H9 (cell line): ENCODE measurements at regions not wholly inside any gene's neighbourhood (a gene's known extent, or its start where the extent isn't known, plus 50 kb on each side); places are given as distances from the start of the nearest gene placed in this dataset.

Experiments used
- DNase-seq: peaks from one replicate; pipeline ENCODE4 v3.0.0-alpha.2; 2017
- H2AFZ ChIP-seq: one replicate; pipeline ENCODE4 v1.6.1; 2013; ENCODE audit warnings: mild to moderate bottlenecking, low read length, control low read depth, moderate library complexity
- H2AK5ac ChIP-seq: 2 replicates; pipeline ENCODE4 v1.6.1; 2013; ENCODE audit warnings: low read length, control low read depth, mixed read lengths; ENCODE audit not compliant: insufficient read length
- H2BK120ac ChIP-seq: one replicate; pipeline ENCODE4 v1.6.1; 2013; ENCODE audit warnings: low read depth, mild to moderate bottlenecking, low read length, control low read depth, inconsistent platforms; ENCODE audit not compliant: poor library complexity, severe bottlenecking
- H2BK12ac ChIP-seq: 2 replicates; pipeline ENCODE4 v1.6.1; 2013; ENCODE audit warnings: low read length, control low read depth, mixed read lengths, low read depth; ENCODE audit not compliant: insufficient read length
- H2BK15ac ChIP-seq: 2 replicates; pipeline ENCODE4 v1.6.1; 2013; ENCODE audit warnings: low read depth, low read length, control low read depth
- H2BK20ac ChIP-seq: one replicate; pipeline ENCODE4 v1.6.1; 2013; ENCODE audit warnings: low read depth, mild to moderate bottlenecking, low read length, control low read depth, inconsistent platforms; ENCODE audit not compliant: poor library complexity, severe bottlenecking
- H2BK5ac ChIP-seq: 2 replicates; pipeline ENCODE4 v1.6.1; 2013; ENCODE audit warnings: low read length, control low read depth, mixed read lengths; ENCODE audit not compliant: insufficient read length
- H3K14ac ChIP-seq: 2 replicates; pipeline ENCODE4 v1.6.1; 2013; ENCODE audit warnings: low read length, control low read depth; ENCODE audit not compliant: insufficient read depth
- H3K18ac ChIP-seq: 2 replicates; pipeline ENCODE4 v1.6.1; 2013; ENCODE audit warnings: low read depth, mild to moderate bottlenecking, mixed read lengths, low read length, control low read depth; ENCODE audit not compliant: insufficient read length
- H3K23ac ChIP-seq: 2 replicates; pipeline ENCODE4 v1.6.1; 2013; ENCODE audit warnings: low read length, control low read depth, mixed read lengths, low read depth; ENCODE audit not compliant: insufficient read length
- H3K23me2 ChIP-seq: 2 replicates; pipeline ENCODE4 v1.6.1; 2013; ENCODE audit warnings: low read depth, mild to moderate bottlenecking, mixed read lengths, low read length, control low read depth; ENCODE audit not compliant: insufficient read length, poor library complexity, severe bottlenecking
- H3K27ac ChIP-seq: 2 replicates; pipeline ENCODE4 v1.5.1; 2013; ENCODE audit warnings: low read length, control low read depth, mixed read lengths, low read depth; ENCODE audit not compliant: insufficient read length
- H3K27me3 ChIP-seq: 2 replicates; pipeline ENCODE4 v1.6.1; 2013; ENCODE audit warnings: low read length, control low read depth, inconsistent platforms; ENCODE audit not compliant: insufficient read depth
- H3K4ac ChIP-seq: 2 replicates; pipeline ENCODE4 v1.6.1; 2013; ENCODE audit warnings: low read depth, mild to moderate bottlenecking, control low read depth, inconsistent platforms, low read length, moderate library complexity
- H3K4me1 ChIP-seq: 2 replicates; pipeline ENCODE4 v1.6.1; 2013; ENCODE audit warnings: low read length, control low read depth, inconsistent platforms; ENCODE audit not compliant: insufficient read depth
- H3K4me2 ChIP-seq: 2 replicates; pipeline ENCODE4 v1.6.1; 2013; ENCODE audit warnings: low read length, control low read depth, mixed read lengths; ENCODE audit not compliant: insufficient read length, insufficient read depth
- H3K56ac ChIP-seq: 2 replicates; pipeline ENCODE4 v1.6.1; 2013; ENCODE audit warnings: low read depth, mild to moderate bottlenecking, mixed read lengths, low read length, control low read depth; ENCODE audit not compliant: insufficient read length
- H3K79me1 ChIP-seq: 2 replicates; pipeline ENCODE4 v1.6.1; 2013; ENCODE audit warnings: low read depth, mild to moderate bottlenecking, moderate library complexity, low read length, control low read depth, inconsistent platforms; ENCODE audit not compliant: insufficient read depth, poor library complexity, severe bottlenecking
- H3K79me2 ChIP-seq: 2 replicates; pipeline ENCODE4 v1.6.1; 2013; ENCODE audit warnings: low read length, control low read depth, inconsistent platforms; ENCODE audit not compliant: insufficient read depth
- H3K9ac ChIP-seq: 2 replicates; pipeline ENCODE4 v1.6.1; 2013; ENCODE audit warnings: low read length, control low read depth, mixed read lengths; ENCODE audit not compliant: insufficient read length; ENCODE audit errors: extremely low read depth
- H3K9me3 ChIP-seq: one replicate; pipeline ENCODE4 v1.6.1; 2013; ENCODE audit warnings: low read depth, low read length, inconsistent platforms; ENCODE audit not compliant: control insufficient read depth
- H3T11ph ChIP-seq: one replicate; pipeline ENCODE4 v1.6.1; 2013; ENCODE audit warnings: mild to moderate bottlenecking, low read length, control low read depth, inconsistent platforms
- H4K20me1 ChIP-seq: one replicate; pipeline ENCODE4 v1.6.1; 2013; ENCODE audit not compliant: control insufficient read depth, insufficient read length, insufficient read depth
- H4K5ac ChIP-seq: 2 replicates; pipeline ENCODE4 v1.6.1; 2013; ENCODE audit warnings: low read depth, mild to moderate bottlenecking, mixed read lengths, low read length, control low read depth; ENCODE audit not compliant: insufficient read length
- H4K8ac ChIP-seq: replicated peaks from 2 replicates; pipeline ENCODE4 v1.6.1; 2013; ENCODE audit warnings: low read length, control low read depth, mixed read lengths, low read depth; ENCODE audit not compliant: insufficient read length
- H4K91ac ChIP-seq: 2 replicates; pipeline ENCODE4 v1.6.1; 2013; ENCODE audit warnings: low read depth, mild to moderate bottlenecking, moderate library complexity, mixed read lengths, low read length, control low read depth; ENCODE audit not compliant: insufficient read length
- H3K27ac Mint-ChIP-seq, 3 experiments: 2 replicates in 2 of 3; 3 replicates in 1 of 3; pipeline ENCODE4 v1.8.0; 2020 to 2021; ENCODE audit warnings: mixed read lengths in 3 of 3, mild to moderate bottlenecking in 1 of 3, moderate library complexity in 1 of 3
- H3K27me3 Mint-ChIP-seq: 2 replicates; pipeline ENCODE4 v1.8.0; 2021; ENCODE audit warnings: low read depth, mild to moderate bottlenecking, moderate library complexity, mixed read lengths
- H3K36me3 Mint-ChIP-seq, 3 experiments: 2 replicates in 2 of 3; 3 replicates in 1 of 3; pipeline ENCODE4 v1.8.0; 2020 to 2021; ENCODE audit warnings: low read depth in 3 of 3, mixed read lengths in 3 of 3; ENCODE audit not compliant: insufficient read depth in 1 of 3
- H3K4me1 Mint-ChIP-seq, 2 experiments: 2 replicates each; pipeline ENCODE4 v1.8.0; 2020; ENCODE audit warnings: mixed read lengths in 2 of 2
- H3K4me3 Mint-ChIP-seq, 2 experiments: 2 replicates in 1 of 2; 3 replicates in 1 of 2; pipeline ENCODE4 v1.8.0; 2020 to 2021; ENCODE audit warnings: mild to moderate bottlenecking in 2 of 2, mixed read lengths in 2 of 2, moderate library complexity in 1 of 2
- H3K9me3 Mint-ChIP-seq, 2 experiments: 2 replicates in 1 of 2; 3 replicates in 1 of 2; pipeline ENCODE4 v1.8.0; 2020; ENCODE audit warnings: mild to moderate bottlenecking in 2 of 2, mixed read lengths in 2 of 2, moderate library complexity in 1 of 2
- WGBS: extraction: QIAGEN DNeasy Blood & Tissue Kit; methylation state at CpG from one replicate; pipeline ENCODE4 v1.1.7; 2013; ENCODE audit warnings: missing lambda C conversion rate, low lambda C conversion rate, mixed read lengths; ENCODE audit not compliant: insufficient read length; ENCODE audit errors: extremely low coverage; 5-methylcytosine and 5-hydroxymethylcytosine counted together
- TF ChIP-seq, protein P1 (sequence below): fragments of 200-600 bp; sonication (generic); conservative IDR thresholded peaks from 3 replicates; pipeline ENCODE4 v1.8.0; 2021; ENCODE audit warnings: antibody characterized with exemption, mild to moderate bottlenecking

DNA sequence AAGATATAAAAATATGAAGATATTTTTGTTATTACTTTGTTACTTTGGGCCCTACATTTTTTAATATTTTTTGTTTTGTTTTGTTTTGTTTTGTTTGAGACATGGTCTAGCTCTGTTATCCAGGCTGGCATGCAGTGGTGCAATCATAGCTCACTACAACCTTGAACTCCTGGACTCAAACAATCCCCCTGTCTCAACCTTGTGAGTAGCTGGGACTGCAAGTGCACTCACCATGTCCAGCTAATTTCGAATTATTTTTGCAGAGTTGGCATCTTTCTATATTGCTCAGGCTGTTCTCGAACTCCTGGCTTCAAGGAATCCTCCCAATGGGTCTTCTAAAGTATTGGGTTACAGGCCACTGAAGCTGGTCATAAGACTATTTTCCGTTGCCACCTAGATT is 603.6 kb upstream of the PIK3C3 start:
- no peak for DNase-seq
- Mint-ChIP-seq H3K9me3 (no peaks in the 10 kb centered on the region), H3K36me3 (peaks cover 0 to 4% (median 0%) of the 10 kb centered on the region in 3 experiments; a peak in 1 of 7 replicates), H3K4me1 (peaks cover 6 to 7% of the 10 kb centered on the region in 2 experiments; a peak in 3 of 4 replicates), H3K27me3 (no peaks in the 10 kb centered on the region), H3K4me3 (no peak overlapping the region), H3K27ac (no peak overlapping the region)
- Histone ChIP-seq H4K91ac (no peak overlapping the region), H3K79me2 (no peaks in the 10 kb centered on the region), H3K14ac (no peak overlapping the region), H3K23me2 (no peaks in the 10 kb centered on the region), H3K18ac (no peak overlapping the region), H2BK5ac (no peak overlapping the region), H2AK5ac (no peak overlapping the region), H2BK120ac (no peak overlapping the region), H2BK12ac (no peak overlapping the region), H4K5ac (no peak overlapping the region), H4K20me1 (no peaks in the 10 kb centered on the region), H2AFZ (no peak overlapping the region), H3K4ac (no peak overlapping the region), H2BK15ac (no peak overlapping the region), H3K9me3 (no peaks in the 10 kb centered on the region), H3K79me1 (no peaks in the 10 kb centered on the region), H3K4me2 (no peak overlapping the region), H4K8ac (no peak overlapping the region), H3K9ac (no peak overlapping the region), H3T11ph (no peak overlapping the region), H3K23ac (no peak overlapping the region), H2BK20ac (no peak overlapping the region), H3K56ac (no peak overlapping the region), H3K27me3 (no peaks in the 10 kb centered on the region), H3K27ac (no peak overlapping the region), H3K4me1 (no peaks in the 10 kb centered on the region)
- WGBS = no CpG with 5 or more reads among the region's 3 CpGs
- TF ChIP-seq, protein P1, sequence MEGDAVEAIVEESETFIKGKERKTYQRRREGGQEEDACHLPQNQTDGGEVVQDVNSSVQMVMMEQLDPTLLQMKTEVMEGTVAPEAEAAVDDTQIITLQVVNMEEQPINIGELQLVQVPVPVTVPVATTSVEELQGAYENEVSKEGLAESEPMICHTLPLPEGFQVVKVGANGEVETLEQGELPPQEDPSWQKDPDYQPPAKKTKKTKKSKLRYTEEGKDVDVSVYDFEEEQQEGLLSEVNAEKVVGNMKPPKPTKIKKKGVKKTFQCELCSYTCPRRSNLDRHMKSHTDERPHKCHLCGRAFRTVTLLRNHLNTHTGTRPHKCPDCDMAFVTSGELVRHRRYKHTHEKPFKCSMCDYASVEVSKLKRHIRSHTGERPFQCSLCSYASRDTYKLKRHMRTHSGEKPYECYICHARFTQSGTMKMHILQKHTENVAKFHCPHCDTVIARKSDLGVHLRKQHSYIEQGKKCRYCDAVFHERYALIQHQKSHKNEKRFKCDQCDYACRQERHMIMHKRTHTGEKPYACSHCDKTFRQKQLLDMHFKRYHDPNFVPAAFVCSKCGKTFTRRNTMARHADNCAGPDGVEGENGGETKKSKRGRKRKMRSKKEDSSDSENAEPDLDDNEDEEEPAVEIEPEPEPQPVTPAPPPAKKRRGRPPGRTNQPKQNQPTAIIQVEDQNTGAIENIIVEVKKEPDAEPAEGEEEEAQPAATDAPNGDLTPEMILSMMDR = no peak
